IMR-90 (cell line): ENCODE measurements at regions not wholly inside any gene's neighbourhood (a gene's known extent, or its start where the extent isn't known, plus 50 kb on each side); places are given as distances from the start of the nearest gene placed in this dataset.

ENCODE experiments used
- ATAC-seq: fragments of 200-7000 bp; cut with Tn5 transposase; 2 replicates; pipeline ENCODE4 v1.9.1; 2020; ENCODE audit warnings: low read depth, mild to moderate bottlenecking, moderate library complexity
- BruUV-seq: library from RNA; stranded (reverse); fragments of 400-500 nt; replicated peaks from 2 replicates; lab custom pipeline; 2021; lab: Mats Ljungman, UMichigan
- CTCF ChIA-PET: fragments of 300-600 bp; formaldehyde crosslinking; extraction: SDS; loops from one replicate; lab custom pipeline; 2021; ENCODE audit warnings: antibody characterized with exemption; lab: Yijun Ruan, JAX
- POLR2A ChIA-PET: fragments of 300-600 bp; sonication (Branson Sonifier 250); formaldehyde crosslinking; loops from one replicate; lab custom pipeline; 2022; ENCODE audit warnings: antibody characterized with exemption; ENCODE audit not compliant: unreplicated experiment; lab: Charles Lee
- DNase-seq: peaks from one replicate; pipeline ENCODE4 v3.0.0; 2013
- H2AFZ ChIP-seq: replicated peaks from 2 replicates; pipeline ENCODE3; 2013; ENCODE audit warnings: low read length, mild to moderate bottlenecking; ENCODE audit not compliant: poor library complexity
- H2AK5ac ChIP-seq: 2 replicates; pipeline ENCODE4 v1.6.1; 2013; ENCODE audit warnings: low read depth, low read length, inconsistent platforms
- H2AK9ac ChIP-seq: replicated peaks from 2 replicates; pipeline ENCODE3; 2013; ENCODE audit warnings: mild to moderate bottlenecking, low read depth, low read length, moderate library complexity; ENCODE audit not compliant: poor library complexity
- H2BK120ac ChIP-seq: 2 replicates; pipeline ENCODE4 v1.6.1; 2013; ENCODE audit warnings: low read depth, low read length, inconsistent platforms
- H2BK15ac ChIP-seq: 3 replicates; pipeline ENCODE4 v1.6.1; 2013; ENCODE audit warnings: low read depth, low read length, inconsistent platforms
- H2BK20ac ChIP-seq: 2 replicates; pipeline ENCODE4 v1.6.1; 2013; ENCODE audit warnings: low read depth, mild to moderate bottlenecking, inconsistent platforms, low read length, moderate library complexity
- H2BK5ac ChIP-seq: 2 replicates; pipeline ENCODE4 v1.6.1; 2013; ENCODE audit warnings: mild to moderate bottlenecking, low read depth, low read length, inconsistent platforms; ENCODE audit not compliant: poor library complexity, severe bottlenecking
- H3K14ac ChIP-seq: replicated peaks from 2 replicates; pipeline ENCODE4 v1.6.1; 2013; ENCODE audit warnings: low read depth, low read length, inconsistent platforms
- H3K18ac ChIP-seq: 2 replicates; pipeline ENCODE4 v1.6.1; 2013; ENCODE audit warnings: low read depth, low read length, control low read depth
- H3K23ac ChIP-seq: 2 replicates; pipeline ENCODE4 v1.6.1; 2013; ENCODE audit warnings: low read depth, low read length, inconsistent platforms
- H3K27ac ChIP-seq: 2 replicates; pipeline ENCODE4 v1.5.1; 2013; ENCODE audit warnings: mild to moderate bottlenecking, control low read depth, low read length; ENCODE audit not compliant: insufficient read depth
- H3K27me3 ChIP-seq: 2 replicates; pipeline ENCODE4 v1.6.1; 2013; ENCODE audit warnings: low read length; ENCODE audit not compliant: control insufficient read depth, insufficient read depth
- H3K36me3 ChIP-seq: 2 replicates; pipeline ENCODE4 v1.6.1; 2013; ENCODE audit warnings: low read length, mixed read lengths; ENCODE audit not compliant: control insufficient read depth, insufficient read depth
- H3K4ac ChIP-seq: 2 replicates; pipeline ENCODE4 v1.6.1; 2013; ENCODE audit warnings: low read depth, low read length, inconsistent platforms
- H3K4me1 ChIP-seq: 2 replicates; pipeline ENCODE4 v1.6.1; 2013; ENCODE audit warnings: low read length, mixed read lengths; ENCODE audit not compliant: control insufficient read depth, insufficient read depth
- H3K4me2 ChIP-seq: 2 replicates; pipeline ENCODE4 v1.6.1; 2013; ENCODE audit warnings: low read depth, mild to moderate bottlenecking, control low read depth, low read length, moderate library complexity
- H3K4me3 ChIP-seq: 2 replicates; pipeline ENCODE4 v1.5.1; 2013; ENCODE audit warnings: low read depth, mild to moderate bottlenecking, control low read depth, low read length, moderate library complexity; ENCODE audit not compliant: insufficient read depth
- H3K56ac ChIP-seq: 2 replicates; pipeline ENCODE4 v1.6.1; 2013; ENCODE audit warnings: low read length, inconsistent platforms; ENCODE audit not compliant: insufficient read depth; ENCODE audit errors: extremely low read depth
- H3K79me1 ChIP-seq, 2 experiments: 2 replicates each; pipeline ENCODE4 v1.6.1; 2013; ENCODE audit warnings: low read length in 2 of 2, inconsistent platforms in 1 of 2, low read depth in 1 of 2
- H3K9ac ChIP-seq: 2 replicates; pipeline ENCODE4 v1.6.1; 2013; ENCODE audit warnings: low read depth, low read length, control low read depth
- H3K9me1 ChIP-seq: 2 replicates; pipeline ENCODE4 v1.6.1; 2013; ENCODE audit warnings: low read length, inconsistent platforms; ENCODE audit not compliant: insufficient read depth
- H3K9me3 ChIP-seq: 2 replicates; pipeline ENCODE4 v1.6.1; 2013; ENCODE audit warnings: low read length; ENCODE audit not compliant: control insufficient read depth, insufficient read depth
- H4K20me1 ChIP-seq: 2 replicates; pipeline ENCODE4 v1.6.1; 2013; ENCODE audit warnings: low read length, inconsistent platforms; ENCODE audit not compliant: insufficient read depth
- H4K5ac ChIP-seq: 2 replicates; pipeline ENCODE4 v1.6.1; 2013; ENCODE audit warnings: mild to moderate bottlenecking, low read depth, low read length, control low read depth
- H4K8ac ChIP-seq, 2 experiments: 2 replicates each; pipeline ENCODE4 v1.6.1; 2013; ENCODE audit warnings: low read depth in 2 of 2, low read length in 2 of 2, control low read depth in 1 of 2, inconsistent platforms in 1 of 2
- H4K91ac ChIP-seq: 2 replicates; pipeline ENCODE4 v1.6.1; 2013; ENCODE audit warnings: low read depth, low read length, inconsistent platforms; ENCODE audit not compliant: insufficient read depth
- BHLHE40 ChIP-seq: fragments of 150-350 bp; IDR thresholded peaks from 2 replicates; pipeline ENCODE4 v1.6.1; 2016; ENCODE audit warnings: mild to moderate bottlenecking, low read depth, low read length
- CEBPB ChIP-seq: IDR thresholded peaks from 2 replicates; pipeline ENCODE4 v1.6.1; 2012; ENCODE audit warnings: low read depth, low read length, improper control_type of control experiment
- CHD1 ChIP-seq: IDR thresholded peaks from 2 replicates; pipeline ENCODE4 v1.6.1; 2012; ENCODE audit warnings: low read depth, low read length, improper control_type of control experiment
- FOS ChIP-seq: fragments of 150-350 bp; IDR thresholded peaks from 2 replicates; pipeline ENCODE4 v1.6.1; 2016; ENCODE audit warnings: low read depth, low read length
- MAFK ChIP-seq: IDR thresholded peaks from 2 replicates; pipeline ENCODE4 v1.6.1; 2012; ENCODE audit warnings: low read depth, low read length, improper control_type of control experiment
- MAZ ChIP-seq: IDR thresholded peaks from 2 replicates; pipeline ENCODE4 v1.6.1; 2012; ENCODE audit warnings: low read depth, mild to moderate bottlenecking, low read length, improper control_type of control experiment, moderate library complexity, borderline replicate concordance
- MXI1 ChIP-seq: IDR thresholded peaks from 2 replicates; pipeline ENCODE4 v1.6.1; 2012; ENCODE audit warnings: low read depth, mild to moderate bottlenecking, low read length, moderate library complexity, borderline replicate concordance
- POLR2A ChIP-seq: IDR thresholded peaks from 2 replicates; pipeline ENCODE4 v1.6.1; 2012; ENCODE audit warnings: mild to moderate bottlenecking, low read depth, low read length
- RAD21 ChIP-seq: IDR thresholded peaks from 2 replicates; pipeline ENCODE4 v1.6.1; 2012; ENCODE audit warnings: low read length, improper control_type of control experiment
- RFX5 ChIP-seq: IDR thresholded peaks from 2 replicates; pipeline ENCODE4 v1.8.0; 2012; ENCODE audit warnings: low read depth, mild to moderate bottlenecking, low read length, moderate library complexity
- SMC3 ChIP-seq: fragments of 150-350 bp; IDR thresholded peaks from 2 replicates; pipeline ENCODE4 v1.6.1; 2016; ENCODE audit warnings: low read depth, mild to moderate bottlenecking, antibody characterized with exemption, low read length, moderate library complexity
- WGBS, 2 experiments: methylation state at CpG; one replicate each; pipeline versions ENCODE4 v1.1.5 to v1.1.7; 2013; ENCODE audit warnings: missing lambda C conversion rate in 2 of 2; ENCODE audit not compliant: insufficient read length in 1 of 2; ENCODE audit errors: extremely low coverage in 2 of 2; 5-methylcytosine and 5-hydroxymethylcytosine counted together
- dilution Hi-C: fragments of 300-500 bp; cut with HindIII; formaldehyde crosslinking; loops from one replicate; pipeline ENCODE4 v1.14.3; 2018; ENCODE audit warnings: low sequenced_read_pairs; ENCODE audit not compliant: unreplicated experiment
- in situ Hi-C: fragments of 300-500 bp; cut with MboI; formaldehyde crosslinking; loops from 3 replicates; pipeline ENCODE4 v1.14.3; 2019; ENCODE audit warnings: low sequenced_read_pairs, inconsistent platforms, mixed read lengths
- intact Hi-C: fragments of 100-400 bp; cut with micrococcal nuclease; formaldehyde crosslinking; loops from 2 replicates; pipeline ENCODE4 v1.10.0; 2022
- TF ChIP-seq, protein P1 (sequence below): conservative IDR thresholded peaks from 2 replicates; pipeline ENCODE4 v1.5.1; 2012; ENCODE audit warnings: mild to moderate bottlenecking, low read depth, low read length, improper control_type of control experiment
- TF ChIP-seq, protein P2 (sequence below): fragments of 150-350 bp; IDR thresholded peaks from 2 replicates; pipeline ENCODE4 v1.6.1; 2016; ENCODE audit warnings: low read depth, mild to moderate bottlenecking, low read length, moderate library complexity, borderline replicate concordance

DNA sequence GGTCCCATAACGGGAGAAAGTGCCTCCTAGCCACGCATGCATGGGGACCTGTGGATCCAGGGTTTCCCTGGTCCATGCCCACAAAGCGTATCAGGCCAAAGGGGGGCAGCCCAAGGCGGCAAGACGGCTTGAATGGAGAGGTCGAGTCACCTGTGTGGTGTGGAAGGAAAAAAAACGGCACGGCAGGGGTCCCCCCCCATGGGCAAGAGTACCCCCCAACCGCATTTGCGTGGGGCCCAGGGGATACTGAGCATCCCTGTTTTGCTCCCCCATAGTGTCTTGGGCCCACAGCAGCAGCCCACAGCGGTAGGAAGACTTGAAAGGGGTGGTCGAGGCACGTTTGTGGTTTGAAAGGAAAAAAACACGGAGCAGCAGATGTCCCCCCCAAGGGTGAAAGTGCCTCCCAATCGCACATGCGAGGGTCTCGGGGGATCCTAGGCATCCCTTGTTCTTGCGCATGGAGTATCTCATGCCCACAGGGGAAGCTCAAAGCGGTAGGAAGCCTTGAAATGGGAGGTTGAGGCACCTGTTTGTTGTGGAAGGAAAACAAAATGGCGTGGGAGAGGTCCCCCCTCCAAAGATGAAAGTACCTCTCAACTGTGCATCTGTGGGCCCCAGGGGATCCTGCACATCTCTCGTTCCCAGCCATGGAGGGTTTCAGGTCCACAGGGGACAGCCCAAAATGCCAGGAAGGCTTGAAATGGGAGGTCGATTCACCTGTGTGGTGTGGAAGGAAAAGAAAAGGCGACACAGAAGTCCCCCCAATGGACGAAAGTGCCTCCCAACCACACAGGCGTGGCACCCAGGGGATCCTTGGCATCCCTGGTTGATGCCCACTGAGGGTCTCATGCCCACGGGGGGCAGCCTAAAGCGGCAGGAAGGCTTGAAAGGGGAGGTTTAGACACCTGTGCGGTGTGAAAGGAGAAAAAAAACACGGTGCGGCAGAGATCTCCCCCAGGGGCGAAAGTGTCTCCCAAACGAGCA is 577.5 kb downstream of the ALG10 start:
- Histone ChIP-seq H2AFZ (no peak overlapping the region), H3K4me3 (no peak overlapping the region), H3K79me1 (no peaks in the 10 kb centered on the region), H3K4ac (no peak overlapping the region), H2BK15ac (no peak overlapping the region), H2BK5ac (no peak overlapping the region), H2BK20ac (no peak overlapping the region), H3K4me2 (no peak overlapping the region), H4K20me1 (no peaks in the 10 kb centered on the region), H3K23ac (no peak overlapping the region), H2AK9ac (no peak overlapping the region), H3K56ac (no peak overlapping the region), H3K9me3 (peaks cover 61% of the 10 kb centered on the region), H3K4me1 (no peaks in the 10 kb centered on the region), H3K18ac (no peak overlapping the region), H3K9ac (no peak overlapping the region), H4K5ac (no peak overlapping the region), H3K9me1 (no peaks in the 10 kb centered on the region), H3K36me3 (no peaks in the 10 kb centered on the region), H3K27me3 (no peaks in the 10 kb centered on the region), H4K8ac (no peak overlapping the region), H3K14ac (no peak overlapping the region), H2BK120ac (no peak overlapping the region), H2AK5ac (no peak overlapping the region), H4K91ac (no peak overlapping the region), H3K27ac (no peak overlapping the region)
- TF ChIP-seq FOS (no peak), CHD1 (no peak), MAZ (no peak), CEBPB (no peak), RFX5 (no peak), MXI1 (no peak), SMC3 (no peak), BHLHE40 (no peak), RAD21 (no peak), MAFK (no peak), POLR2A (no peak)
- TF ChIP-seq, protein P1, sequence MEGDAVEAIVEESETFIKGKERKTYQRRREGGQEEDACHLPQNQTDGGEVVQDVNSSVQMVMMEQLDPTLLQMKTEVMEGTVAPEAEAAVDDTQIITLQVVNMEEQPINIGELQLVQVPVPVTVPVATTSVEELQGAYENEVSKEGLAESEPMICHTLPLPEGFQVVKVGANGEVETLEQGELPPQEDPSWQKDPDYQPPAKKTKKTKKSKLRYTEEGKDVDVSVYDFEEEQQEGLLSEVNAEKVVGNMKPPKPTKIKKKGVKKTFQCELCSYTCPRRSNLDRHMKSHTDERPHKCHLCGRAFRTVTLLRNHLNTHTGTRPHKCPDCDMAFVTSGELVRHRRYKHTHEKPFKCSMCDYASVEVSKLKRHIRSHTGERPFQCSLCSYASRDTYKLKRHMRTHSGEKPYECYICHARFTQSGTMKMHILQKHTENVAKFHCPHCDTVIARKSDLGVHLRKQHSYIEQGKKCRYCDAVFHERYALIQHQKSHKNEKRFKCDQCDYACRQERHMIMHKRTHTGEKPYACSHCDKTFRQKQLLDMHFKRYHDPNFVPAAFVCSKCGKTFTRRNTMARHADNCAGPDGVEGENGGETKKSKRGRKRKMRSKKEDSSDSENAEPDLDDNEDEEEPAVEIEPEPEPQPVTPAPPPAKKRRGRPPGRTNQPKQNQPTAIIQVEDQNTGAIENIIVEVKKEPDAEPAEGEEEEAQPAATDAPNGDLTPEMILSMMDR, result no peak
- TF ChIP-seq, protein P2, sequence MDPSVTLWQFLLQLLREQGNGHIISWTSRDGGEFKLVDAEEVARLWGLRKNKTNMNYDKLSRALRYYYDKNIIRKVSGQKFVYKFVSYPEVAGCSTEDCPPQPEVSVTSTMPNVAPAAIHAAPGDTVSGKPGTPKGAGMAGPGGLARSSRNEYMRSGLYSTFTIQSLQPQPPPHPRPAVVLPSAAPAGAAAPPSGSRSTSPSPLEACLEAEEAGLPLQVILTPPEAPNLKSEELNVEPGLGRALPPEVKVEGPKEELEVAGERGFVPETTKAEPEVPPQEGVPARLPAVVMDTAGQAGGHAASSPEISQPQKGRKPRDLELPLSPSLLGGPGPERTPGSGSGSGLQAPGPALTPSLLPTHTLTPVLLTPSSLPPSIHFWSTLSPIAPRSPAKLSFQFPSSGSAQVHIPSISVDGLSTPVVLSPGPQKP, result no peak
- ChIA-PET CTCF (no interaction called here), POLR2A (no interaction called here)
- no peak for ATAC-seq
- no peak for DNase-seq
- no TSS peak for BruUV-seq
- intact Hi-C loops (no loop called here), dilution Hi-C loops (no loop called here), in situ Hi-C loops (no loop called here)
- WGBS, 2 experiments, result 63% methylated on average over 5 of the region's 32 CpGs; no CpG with 5 or more reads in 1 of the 2 experiments
